ENCODE measurements at regions not wholly inside any gene's neighbourhood (a gene's known extent, or its start where the extent isn't known, plus 50 kb on each side); places are given as distances from the start of the nearest gene placed in this dataset.
"Not testable (repeated sequence)": the region's sequence is repeated elsewhere in the genome, so short reads cannot be mapped to it uniquely, and the experiment has no call there.

DNA sequence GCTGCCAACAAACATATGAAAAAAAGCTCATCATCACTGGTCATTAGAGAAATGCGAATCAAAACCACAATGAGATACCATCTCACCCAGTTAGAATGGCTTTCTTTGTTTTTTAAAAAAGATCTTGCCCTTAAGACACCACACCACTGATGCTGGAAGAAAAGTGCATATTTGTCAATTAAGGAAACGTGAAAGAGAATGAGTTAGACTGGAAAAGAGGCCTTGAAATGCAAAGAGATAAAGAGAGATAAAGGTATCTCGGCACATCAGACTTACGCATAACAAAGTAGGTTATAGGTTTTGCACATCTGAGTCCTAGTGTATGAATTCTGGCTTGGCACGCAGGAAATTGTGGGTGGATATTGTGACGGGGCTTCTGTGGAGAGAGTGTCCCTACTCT, 149.5 kb downstream of the MTX2 start:
- no peak overlapping the region for H3K27ac ChIP-seq
- TF ChIP-seq, protein P1, sequence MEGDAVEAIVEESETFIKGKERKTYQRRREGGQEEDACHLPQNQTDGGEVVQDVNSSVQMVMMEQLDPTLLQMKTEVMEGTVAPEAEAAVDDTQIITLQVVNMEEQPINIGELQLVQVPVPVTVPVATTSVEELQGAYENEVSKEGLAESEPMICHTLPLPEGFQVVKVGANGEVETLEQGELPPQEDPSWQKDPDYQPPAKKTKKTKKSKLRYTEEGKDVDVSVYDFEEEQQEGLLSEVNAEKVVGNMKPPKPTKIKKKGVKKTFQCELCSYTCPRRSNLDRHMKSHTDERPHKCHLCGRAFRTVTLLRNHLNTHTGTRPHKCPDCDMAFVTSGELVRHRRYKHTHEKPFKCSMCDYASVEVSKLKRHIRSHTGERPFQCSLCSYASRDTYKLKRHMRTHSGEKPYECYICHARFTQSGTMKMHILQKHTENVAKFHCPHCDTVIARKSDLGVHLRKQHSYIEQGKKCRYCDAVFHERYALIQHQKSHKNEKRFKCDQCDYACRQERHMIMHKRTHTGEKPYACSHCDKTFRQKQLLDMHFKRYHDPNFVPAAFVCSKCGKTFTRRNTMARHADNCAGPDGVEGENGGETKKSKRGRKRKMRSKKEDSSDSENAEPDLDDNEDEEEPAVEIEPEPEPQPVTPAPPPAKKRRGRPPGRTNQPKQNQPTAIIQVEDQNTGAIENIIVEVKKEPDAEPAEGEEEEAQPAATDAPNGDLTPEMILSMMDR (IDR thresholded peaks at IDR 0.05): no peak

DNA sequence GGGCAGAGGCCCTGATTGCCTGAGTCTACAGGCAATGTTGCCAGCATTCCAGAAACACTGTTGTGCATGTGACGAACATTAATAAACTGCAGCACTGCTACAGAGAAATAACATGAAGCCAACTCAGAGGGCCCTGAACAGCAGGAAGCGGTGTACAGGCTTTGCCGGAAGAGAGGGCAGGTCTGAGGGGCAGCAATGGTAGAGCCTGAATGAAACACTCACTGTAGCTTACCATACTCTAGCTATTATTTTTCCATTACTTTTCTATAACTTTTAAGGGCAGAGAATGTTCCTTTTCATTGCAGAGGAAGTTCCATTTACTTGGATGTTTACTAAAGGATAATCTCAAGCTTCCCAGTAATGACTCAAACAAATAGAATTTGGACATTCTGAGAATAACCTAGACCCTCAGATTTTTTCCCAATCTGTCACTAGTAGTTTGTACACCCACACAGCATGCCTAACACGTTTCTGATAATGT, 150.4 kb downstream of the MTX2 start:
- H3K4me3 ChIP-seq: no peak overlapping the region
- no peaks in the 10 kb centered on the region for H3K4me1 ChIP-seq
- H3K9me3 ChIP-seq: no peaks in the 10 kb centered on the region
- DNase-seq (ENCODE audit: low spot score): no peak
- no peak overlapping the region for H3K27ac ChIP-seq
- no peaks in the 10 kb centered on the region for H3K36me3 ChIP-seq
- TF ChIP-seq, protein P1 (IDR thresholded peaks at IDR 0.05): no peak
- no peaks in the 10 kb centered on the region for H3K27me3 ChIP-seq

More for the DNA sequence above, 149.5 kb downstream of the MTX2 start:
- Histone ChIP-seq H3K9me3 (no peaks in the 10 kb centered on the region), H3K4me3 (no peak overlapping the region), H3K36me3 (no peaks in the 10 kb centered on the region), H3K27me3 (no peaks in the 10 kb centered on the region), H3K4me1 (no peaks in the 10 kb centered on the region)
- no peak for DNase-seq (ENCODE audit: low spot score)

DNA sequence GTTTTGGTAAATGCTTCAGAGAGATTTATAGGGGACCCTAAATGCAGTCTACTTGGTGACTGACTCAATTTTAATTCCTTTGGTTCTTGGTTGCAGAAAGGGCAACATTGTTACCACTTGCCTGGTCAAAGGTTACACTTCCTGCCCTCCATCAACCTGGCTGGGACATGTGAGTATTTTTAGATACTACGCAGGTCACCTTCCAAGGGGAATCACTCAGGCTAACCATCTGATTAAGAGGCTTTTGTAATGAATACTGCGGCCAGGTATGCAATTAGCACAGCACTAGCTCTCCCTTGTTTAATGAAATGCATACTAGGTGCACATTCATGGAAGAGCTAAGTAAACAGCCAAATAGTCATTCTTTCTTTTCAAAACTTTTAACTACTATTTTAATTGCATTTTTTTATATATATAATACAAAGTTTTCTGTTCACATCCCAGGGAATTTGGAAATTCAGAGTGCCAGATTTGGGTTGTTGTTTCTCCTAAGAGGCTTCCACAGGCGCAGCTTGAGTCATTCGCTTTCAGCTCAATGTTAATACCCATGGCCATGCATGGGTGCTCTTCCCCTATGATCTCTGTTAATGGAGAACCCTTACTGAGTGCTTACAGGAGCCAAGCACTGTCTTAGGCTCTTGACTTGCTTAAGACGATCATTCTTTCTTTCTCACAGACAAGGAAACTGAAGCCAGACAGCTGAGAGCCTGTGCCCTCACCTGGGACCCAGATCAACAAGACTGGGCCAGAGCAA, 152.2 kb downstream of the MTX2 start:
- TF ChIP-seq, protein P1 (IDR thresholded peaks at IDR 0.05): no peak
- no peak for DNase-seq (ENCODE audit: low spot score)
- no peaks in the 10 kb centered on the region for H3K4me1 ChIP-seq

DNA sequence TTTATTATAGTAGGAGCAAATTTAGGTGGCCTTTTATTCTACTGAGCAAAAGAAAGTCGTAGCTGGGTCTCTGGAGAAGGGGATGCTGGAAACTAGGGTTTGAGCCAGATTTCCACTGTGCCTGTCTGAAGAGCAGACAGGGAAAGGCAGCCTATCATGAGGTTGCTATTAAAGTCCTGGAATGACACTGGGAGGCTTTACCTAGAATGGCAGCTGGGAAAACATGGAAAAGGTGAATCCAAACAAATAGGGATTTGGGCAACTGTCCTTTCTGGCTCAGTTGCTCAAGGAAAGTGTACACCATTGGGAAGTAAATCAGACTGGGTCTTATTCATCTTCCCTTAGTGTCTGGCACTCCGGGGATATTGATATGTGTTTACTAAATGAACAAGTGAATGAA, 154.6 kb downstream of the MTX2 start:
- TF ChIP-seq, protein P1 (IDR thresholded peaks at IDR 0.05): no peak
- Histone ChIP-seq H3K9me3 (no peaks in the 10 kb centered on the region), H3K4me3 (no peak overlapping the region)

More for the DNA sequence above, 152.2 kb downstream of the MTX2 start:
- Histone ChIP-seq H3K27me3 (no peaks in the 10 kb centered on the region), H3K4me3 (no peak overlapping the region), H3K9me3 (no peaks in the 10 kb centered on the region), H3K27ac (no peak overlapping the region), H3K36me3 (no peaks in the 10 kb centered on the region)

DNA sequence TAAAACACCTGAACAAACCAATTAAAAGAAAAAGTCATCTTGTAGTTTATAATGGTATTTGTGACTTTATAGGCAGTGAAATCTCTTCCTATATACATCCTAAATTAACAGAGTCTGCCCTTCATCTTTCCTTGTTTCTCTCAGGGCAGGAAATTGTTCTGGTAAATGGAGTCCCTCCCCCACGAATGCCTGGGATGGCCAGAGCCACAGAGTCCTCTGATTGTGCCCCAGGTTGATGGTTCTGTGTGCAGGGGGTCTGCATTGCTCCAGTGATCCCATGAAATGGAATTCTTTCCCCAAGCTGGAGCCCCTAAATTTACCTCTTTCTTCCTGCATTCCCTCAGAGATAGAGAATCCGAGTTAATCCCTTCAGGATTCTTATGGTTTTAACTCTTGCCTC, 155.5 kb downstream of the MTX2 start:
- H3K27me3 ChIP-seq: no peaks in the 10 kb centered on the region
- no peaks in the 10 kb centered on the region for H3K9me3 ChIP-seq
- TF ChIP-seq, protein P1 (IDR thresholded peaks at IDR 0.05): no peak
- H3K36me3 ChIP-seq: no peaks in the 10 kb centered on the region
- no peak overlapping the region for H3K27ac ChIP-seq
- DNase-seq (ENCODE audit: low spot score): no peak
- H3K4me3 ChIP-seq: no peak overlapping the region
- H3K4me1 ChIP-seq: no peaks in the 10 kb centered on the region

More for the DNA sequence above, 154.6 kb downstream of the MTX2 start:
- no peaks in the 10 kb centered on the region for H3K27me3 ChIP-seq
- no peaks in the 10 kb centered on the region for H3K36me3 ChIP-seq
- no peak for DNase-seq (ENCODE audit: low spot score)
- H3K4me1 ChIP-seq: no peaks in the 10 kb centered on the region
- H3K27ac ChIP-seq: no peak overlapping the region

DNA sequence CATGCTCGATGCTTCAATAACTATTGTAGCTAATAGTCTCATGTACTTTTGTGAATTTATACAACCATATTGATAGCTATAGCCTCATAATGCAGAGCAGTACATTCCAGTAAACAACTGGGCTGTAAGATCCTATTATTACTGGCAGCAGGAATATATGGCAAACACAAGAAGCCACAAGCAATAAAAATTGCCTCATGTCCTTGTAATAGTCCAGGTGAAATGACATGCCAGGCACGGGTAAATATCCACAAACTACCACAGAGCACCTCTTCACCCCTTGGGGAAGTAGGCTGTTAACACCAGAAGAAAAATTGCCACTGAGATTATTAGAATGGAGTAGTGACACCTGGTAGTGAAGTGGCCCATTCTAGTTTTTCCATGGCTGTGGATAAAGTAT, 158.3 kb downstream of the MTX2 start:
- TF ChIP-seq, protein P1 (IDR thresholded peaks at IDR 0.05): no peak
- Histone ChIP-seq H3K27me3 (no peaks in the 10 kb centered on the region), H3K27ac (no peak overlapping the region), H3K4me1 (no peaks in the 10 kb centered on the region), H3K4me3 (no peak overlapping the region), H3K36me3 (no peaks in the 10 kb centered on the region), H3K9me3 (no peaks in the 10 kb centered on the region)
- DNase-seq (ENCODE audit: low spot score): no peak

DNA sequence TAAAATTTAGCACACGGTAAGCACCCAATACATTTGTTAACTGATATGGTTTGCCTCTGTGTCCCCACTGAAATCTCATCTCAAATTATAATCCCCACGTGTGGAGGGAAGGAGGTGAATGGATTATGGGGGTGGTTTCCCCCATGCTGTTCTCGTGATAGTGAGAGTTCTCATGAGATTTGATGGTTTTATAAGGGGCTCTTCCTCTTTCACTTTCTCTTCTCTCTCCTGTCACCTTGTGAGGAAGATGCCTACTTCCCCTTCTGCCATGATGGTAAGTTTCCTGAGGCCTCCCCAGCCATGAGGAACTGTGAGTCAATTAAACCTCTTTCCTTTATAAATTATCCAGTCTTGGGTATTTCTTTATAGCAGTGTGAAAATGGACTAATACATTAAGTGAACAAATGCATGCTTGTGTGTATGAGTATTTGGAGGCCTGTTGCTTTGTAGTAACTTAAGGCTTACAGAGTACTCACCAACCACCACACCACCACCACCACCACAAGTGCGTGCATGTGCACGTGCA, 159.8 kb downstream of the MTX2 start:
- H3K36me3 ChIP-seq; H3K9me3 ChIP-seq; H3K4me1 ChIP-seq; H3K27ac ChIP-seq; DNase-seq (ENCODE audit: low spot score); H3K4me3 ChIP-seq; H3K27me3 ChIP-seq: not testable (repeated sequence)
